ENCODE measurements at regions not wholly inside any gene's neighbourhood (a gene's known extent, or its start where the extent isn't known, plus 50 kb on each side); places are given as distances from the start of the nearest gene placed in this dataset.
"Not testable (repeated sequence)": the region's sequence is repeated elsewhere in the genome, so short reads cannot be mapped to it uniquely, and the experiment has no call there.

DNA sequence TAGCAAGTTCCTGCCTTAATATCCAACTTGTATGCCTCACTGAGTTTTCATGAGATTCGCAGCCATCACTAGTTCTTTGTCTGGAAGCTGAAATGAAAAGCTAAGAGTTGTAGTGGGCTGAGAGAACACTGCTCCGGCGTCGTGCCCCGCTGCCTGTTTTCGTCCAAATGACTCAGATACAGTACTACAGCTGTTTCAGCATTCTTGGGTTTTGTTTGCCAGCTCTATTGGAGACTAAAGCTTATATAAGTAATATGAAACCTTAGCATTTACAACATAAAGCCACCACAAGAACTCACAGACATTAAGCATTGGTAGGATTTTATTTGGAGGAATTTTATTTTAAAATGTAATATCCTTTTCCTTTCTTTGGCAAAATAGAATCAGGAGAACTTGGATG, 299.7 kb downstream of the DLEU7 start:
- H3K27ac ChIP-seq (ENCODE audit: low read length), result no peak overlapping the region
- peak overlapping the region; percentile 43; the same call in 1 of the 2 replicates for H3K9ac ChIP-seq (ENCODE audit: low read depth, low read length)
- peaks cover 15% of the 10 kb centered on the region; the same call in 1 of the 2 replicates for H3K4me1 ChIP-seq (ENCODE audit: insufficient read depth, low read length)
- no peaks in the 10 kb centered on the region for H3K36me3 ChIP-seq (ENCODE audit: insufficient read depth, low read depth, low read length)
- H3K4me3 ChIP-seq (ENCODE audit: low read length), result peak overlapping the region; percentile 51; the same call in 1 of the 2 replicates
- H3K9me3 ChIP-seq (ENCODE audit: insufficient read depth, low read depth, low read length), result no peaks in the 10 kb centered on the region; the same call in 1 of the 2 replicates
- no peaks in the 10 kb centered on the region for H3K27me3 ChIP-seq (ENCODE audit: insufficient read depth, low read length)

DNA sequence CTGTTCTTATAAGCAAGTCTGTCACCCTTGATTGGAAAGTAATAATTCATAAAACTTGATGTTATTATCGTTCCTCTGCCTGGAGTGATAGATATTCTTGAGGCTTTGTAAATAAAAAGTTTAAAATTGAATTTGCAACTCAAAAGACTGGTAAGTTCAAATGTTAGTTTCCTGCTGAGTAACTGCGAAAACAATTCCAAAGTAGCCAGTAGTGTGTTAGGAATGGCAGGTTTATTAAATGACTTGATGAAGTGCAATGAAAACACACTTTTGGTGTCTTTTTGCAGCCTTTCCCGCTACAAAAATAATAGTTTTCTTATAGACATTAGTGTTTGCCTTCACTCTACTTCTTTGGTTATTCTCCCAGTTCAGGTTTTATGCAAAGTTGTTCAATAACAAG, 299.3 kb downstream of the DLEU7 start:
- no peak overlapping the region for H3K27ac ChIP-seq (ENCODE audit: low read length)

DNA sequence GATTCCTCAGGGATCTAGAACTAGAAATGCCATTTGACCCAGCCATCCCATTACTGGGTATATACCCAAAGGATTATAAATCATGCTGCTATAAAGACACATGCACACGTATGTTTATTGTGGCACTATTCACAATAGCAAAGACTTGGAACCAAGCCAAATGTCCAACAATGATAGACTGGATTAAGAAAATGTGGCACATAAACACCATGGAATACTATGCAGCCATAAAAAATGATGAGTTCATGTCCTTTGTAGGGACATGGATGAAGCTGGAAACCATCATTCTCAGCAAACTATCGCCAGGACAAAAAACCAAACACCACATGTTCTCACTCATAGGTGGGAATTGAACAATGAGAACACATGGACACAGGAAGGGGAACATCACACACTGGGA, 296.3 kb downstream of the DLEU7 start:
- H3K4me3 ChIP-seq (ENCODE audit: low read length); H3K9me3 ChIP-seq (ENCODE audit: insufficient read depth, low read depth, low read length); H3K27me3 ChIP-seq (ENCODE audit: insufficient read depth, low read length); H3K27ac ChIP-seq (ENCODE audit: low read length); H3K9ac ChIP-seq (ENCODE audit: low read depth, low read length); H3K36me3 ChIP-seq (ENCODE audit: insufficient read depth, low read depth, low read length): not testable (repeated sequence)
- peaks cover 15% of the 10 kb centered on the region; the same call in 1 of the 2 replicates for H3K4me1 ChIP-seq (ENCODE audit: insufficient read depth, low read length)

More for the DNA sequence above, 299.3 kb downstream of the DLEU7 start:
- H3K4me3 ChIP-seq (ENCODE audit: low read length), result peak overlapping the region; percentile 51; the same call in 1 of the 2 replicates
- no peaks in the 10 kb centered on the region for H3K27me3 ChIP-seq (ENCODE audit: insufficient read depth, low read length)
- H3K4me1 ChIP-seq (ENCODE audit: insufficient read depth, low read length), result peaks cover 15% of the 10 kb centered on the region; the same call in 1 of the 2 replicates
- no peaks in the 10 kb centered on the region for H3K36me3 ChIP-seq (ENCODE audit: insufficient read depth, low read depth, low read length)
- no peaks in the 10 kb centered on the region for H3K9me3 ChIP-seq (ENCODE audit: insufficient read depth, low read depth, low read length)
- no peak overlapping the region for H3K9ac ChIP-seq (ENCODE audit: low read depth, low read length)

DNA sequence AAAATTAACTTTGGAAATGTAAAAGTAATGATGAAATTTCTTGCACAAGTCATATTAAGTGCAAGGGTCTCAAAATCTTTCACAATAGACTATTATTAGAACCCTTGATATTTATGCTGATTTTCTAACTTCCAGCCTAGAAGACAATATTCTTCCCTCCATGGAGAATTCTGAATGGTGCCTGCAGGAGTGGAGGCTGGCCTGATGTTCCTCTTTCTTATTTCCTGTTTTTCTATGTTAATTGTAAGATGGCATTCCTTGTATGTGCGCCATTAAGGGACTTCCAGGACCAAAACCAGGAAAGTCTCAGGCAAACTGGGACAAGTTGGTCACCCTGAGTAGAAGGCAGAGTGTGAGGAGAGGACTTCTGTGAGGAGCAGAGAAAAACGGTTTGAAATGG, 294.9 kb downstream of the DLEU7 start:
- no peak overlapping the region for H3K9ac ChIP-seq (ENCODE audit: low read depth, low read length)
- no peak overlapping the region for H3K27ac ChIP-seq (ENCODE audit: low read length)
- H3K4me3 ChIP-seq (ENCODE audit: low read length), result no peak overlapping the region
- H3K9me3 ChIP-seq (ENCODE audit: insufficient read depth, low read depth, low read length), result no peaks in the 10 kb centered on the region
- peaks cover 12% of the 10 kb centered on the region; the same call in 1 of the 2 replicates for H3K4me1 ChIP-seq (ENCODE audit: insufficient read depth, low read length)
- H3K36me3 ChIP-seq (ENCODE audit: insufficient read depth, low read depth, low read length), result no peaks in the 10 kb centered on the region
- H3K27me3 ChIP-seq (ENCODE audit: insufficient read depth, low read length), result no peaks in the 10 kb centered on the region

DNA sequence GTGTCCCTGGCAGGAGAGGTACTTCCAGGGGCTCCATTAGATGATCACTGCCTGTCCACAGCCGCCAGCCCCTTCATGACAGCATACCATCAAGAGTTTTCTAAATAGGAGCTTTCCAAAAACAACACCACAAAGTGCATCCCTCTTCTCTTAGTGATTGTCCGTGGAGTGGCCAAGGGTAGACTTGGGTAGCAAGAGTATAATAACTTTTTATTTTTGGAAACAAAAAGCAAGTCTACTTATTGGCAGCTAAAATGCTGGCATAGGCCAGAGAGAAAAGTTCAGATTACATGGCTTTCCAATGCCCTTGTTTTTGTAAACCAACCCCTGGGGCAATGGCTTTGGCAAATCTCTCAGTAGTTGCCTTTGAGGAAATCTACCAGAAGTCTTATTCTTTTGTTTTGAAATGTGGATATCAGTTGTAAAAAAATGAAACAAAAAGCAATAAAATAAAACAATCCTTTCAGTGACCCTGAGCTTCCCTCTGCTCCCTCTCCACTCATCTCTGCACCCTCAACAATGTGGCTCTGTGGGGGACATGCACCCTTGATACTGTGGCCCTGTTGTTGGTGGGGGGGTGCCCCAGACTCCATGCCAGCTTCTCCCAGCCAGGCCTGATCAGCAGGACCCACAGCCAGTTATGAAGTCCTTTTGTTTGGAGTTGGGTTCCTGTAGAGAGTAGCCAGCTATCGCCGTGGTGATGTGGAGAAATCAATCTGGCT, 294.1 kb downstream of the DLEU7 start:
- H3K9me3 ChIP-seq (ENCODE audit: insufficient read depth, low read depth, low read length), result no peaks in the 10 kb centered on the region
- H3K4me1 ChIP-seq (ENCODE audit: insufficient read depth, low read length), result peaks cover 5% of the 10 kb centered on the region; the same call in 1 of the 2 replicates
- no peak overlapping the region for H3K27ac ChIP-seq (ENCODE audit: low read length)
- H3K9ac ChIP-seq (ENCODE audit: low read depth, low read length), result no peak overlapping the region
- H3K4me3 ChIP-seq (ENCODE audit: low read length), result no peak overlapping the region
- H3K27me3 ChIP-seq (ENCODE audit: insufficient read depth, low read length), result no peaks in the 10 kb centered on the region
- no peaks in the 10 kb centered on the region for H3K36me3 ChIP-seq (ENCODE audit: insufficient read depth, low read depth, low read length)

DNA sequence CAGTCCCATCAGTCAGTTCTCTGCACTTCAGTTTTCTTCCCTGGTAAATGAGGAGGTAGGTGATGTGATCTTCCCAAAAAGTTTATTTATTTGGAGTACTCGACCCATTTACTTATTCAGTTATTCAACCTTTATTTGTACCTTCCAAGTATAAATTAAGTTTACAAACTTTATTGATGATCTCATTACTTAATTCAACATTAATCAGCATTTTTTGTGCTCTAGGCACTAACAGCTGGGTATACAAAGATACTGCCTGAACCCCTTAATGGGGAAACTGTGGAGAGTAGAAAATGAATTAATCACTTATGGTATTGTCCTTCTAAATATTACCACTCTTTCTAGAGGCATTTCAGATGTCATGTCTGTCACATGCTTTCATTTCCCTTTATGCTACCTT, 293.3 kb downstream of the DLEU7 start:
- Histone ChIP-seq H3K4me1 (ENCODE audit: insufficient read depth, low read length) (no peaks in the 10 kb centered on the region), H3K36me3 (ENCODE audit: insufficient read depth, low read depth, low read length) (no peaks in the 10 kb centered on the region), H3K4me3 (ENCODE audit: low read length) (no peak overlapping the region), H3K9me3 (ENCODE audit: insufficient read depth, low read depth, low read length) (no peaks in the 10 kb centered on the region), H3K27me3 (ENCODE audit: insufficient read depth, low read length) (no peaks in the 10 kb centered on the region), H3K9ac (ENCODE audit: low read depth, low read length) (no peak overlapping the region), H3K27ac (ENCODE audit: low read length) (no peak overlapping the region)

DNA sequence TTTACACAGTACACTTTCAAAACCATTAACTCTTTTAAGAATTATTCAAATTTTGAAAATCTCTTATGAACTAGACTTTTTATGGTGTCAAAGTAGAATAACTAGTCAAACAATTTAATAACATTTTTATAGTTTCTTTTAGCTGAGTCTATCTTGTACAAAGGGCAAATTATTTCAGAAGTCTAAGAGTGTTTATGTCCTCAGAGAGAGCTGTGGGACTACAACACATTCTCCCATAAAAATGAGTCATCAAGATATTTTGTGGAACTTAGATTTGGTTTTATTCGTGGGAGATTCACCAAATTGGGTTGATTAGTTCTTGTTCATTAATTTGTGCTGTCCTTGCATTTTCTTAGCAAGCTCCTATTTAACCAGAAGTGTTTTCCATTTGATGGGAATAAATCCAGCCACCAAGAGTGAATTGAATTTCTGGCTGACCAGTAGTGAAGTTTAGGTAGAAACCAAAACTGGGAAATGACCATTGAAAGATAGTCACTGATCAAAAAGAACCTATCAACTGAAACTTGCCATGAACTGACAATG, 291.0 kb downstream of the DLEU7 start:
- no peaks in the 10 kb centered on the region for H3K36me3 ChIP-seq (ENCODE audit: insufficient read depth, low read depth, low read length)
- H3K27ac ChIP-seq (ENCODE audit: low read length), result no peak overlapping the region
- H3K4me3 ChIP-seq (ENCODE audit: low read length), result no peak overlapping the region
- no peaks in the 10 kb centered on the region for H3K27me3 ChIP-seq (ENCODE audit: insufficient read depth, low read length)
- no peak overlapping the region for H3K9ac ChIP-seq (ENCODE audit: low read depth, low read length)
- H3K4me1 ChIP-seq (ENCODE audit: insufficient read depth, low read length), result no peaks in the 10 kb centered on the region
- H3K9me3 ChIP-seq (ENCODE audit: insufficient read depth, low read depth, low read length), result no peaks in the 10 kb centered on the region

DNA sequence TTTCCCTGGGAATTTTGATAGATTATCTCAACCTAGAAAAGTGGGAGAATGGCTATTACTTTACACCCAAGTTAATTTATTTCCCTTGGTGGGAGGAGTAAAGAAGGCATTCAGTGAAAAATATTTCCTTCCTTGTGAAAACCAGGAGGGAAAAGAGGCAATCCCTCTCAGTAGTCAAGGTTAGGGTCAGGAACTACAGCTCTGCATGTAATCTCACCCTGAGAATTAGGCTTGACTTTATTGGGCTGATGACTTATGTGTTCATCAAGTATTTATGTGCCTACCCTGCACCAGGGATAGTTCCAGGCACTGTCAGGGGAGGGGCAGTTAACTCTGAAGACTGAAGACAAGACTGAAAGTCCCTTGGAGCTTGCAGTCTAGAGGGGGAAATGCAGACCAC, 281.8 kb downstream of the DLEU7 start:
- no peak overlapping the region for H3K9ac ChIP-seq (ENCODE audit: low read depth, low read length)
- H3K4me3 ChIP-seq (ENCODE audit: low read length), result no peak overlapping the region
- no peaks in the 10 kb centered on the region for H3K27me3 ChIP-seq (ENCODE audit: insufficient read depth, low read length)
- H3K9me3 ChIP-seq (ENCODE audit: insufficient read depth, low read depth, low read length), result no peaks in the 10 kb centered on the region
- no peak overlapping the region for H3K27ac ChIP-seq (ENCODE audit: low read length)
- H3K4me1 ChIP-seq (ENCODE audit: insufficient read depth, low read length), result no peaks in the 10 kb centered on the region
- H3K36me3 ChIP-seq (ENCODE audit: insufficient read depth, low read depth, low read length), result no peaks in the 10 kb centered on the region

DNA sequence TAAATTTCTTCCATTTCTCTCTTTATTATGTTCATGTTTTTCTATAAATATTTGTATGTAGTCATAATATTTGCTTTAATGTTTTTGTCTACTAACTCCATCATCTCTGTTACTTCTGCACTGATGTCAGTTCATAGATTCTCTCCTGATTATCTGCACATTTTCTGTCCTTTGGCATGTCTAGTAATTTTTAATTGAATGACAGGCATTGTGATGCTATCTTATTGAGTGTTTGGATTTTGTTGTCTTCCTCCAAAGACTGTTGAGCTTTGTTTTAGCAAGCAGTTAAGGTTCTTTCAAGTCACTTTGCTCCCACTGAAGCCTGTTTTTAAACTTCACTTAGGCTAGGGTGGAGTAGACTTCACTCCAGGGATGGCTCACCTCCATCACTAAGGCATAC, 276.8 kb downstream of the DLEU7 start:
- H3K4me1 ChIP-seq (ENCODE audit: insufficient read depth, low read length), result no peaks in the 10 kb centered on the region
- H3K9ac ChIP-seq (ENCODE audit: low read depth, low read length), result no peak overlapping the region
- no peaks in the 10 kb centered on the region; the same call in 1 of the 2 replicates for H3K9me3 ChIP-seq (ENCODE audit: insufficient read depth, low read depth, low read length)
- H3K4me3 ChIP-seq (ENCODE audit: low read length), result no peak overlapping the region
- no peaks in the 10 kb centered on the region for H3K27me3 ChIP-seq (ENCODE audit: insufficient read depth, low read length)
- no peaks in the 10 kb centered on the region for H3K36me3 ChIP-seq (ENCODE audit: insufficient read depth, low read depth, low read length)
- H3K27ac ChIP-seq (ENCODE audit: low read length), result no peak overlapping the region

DNA sequence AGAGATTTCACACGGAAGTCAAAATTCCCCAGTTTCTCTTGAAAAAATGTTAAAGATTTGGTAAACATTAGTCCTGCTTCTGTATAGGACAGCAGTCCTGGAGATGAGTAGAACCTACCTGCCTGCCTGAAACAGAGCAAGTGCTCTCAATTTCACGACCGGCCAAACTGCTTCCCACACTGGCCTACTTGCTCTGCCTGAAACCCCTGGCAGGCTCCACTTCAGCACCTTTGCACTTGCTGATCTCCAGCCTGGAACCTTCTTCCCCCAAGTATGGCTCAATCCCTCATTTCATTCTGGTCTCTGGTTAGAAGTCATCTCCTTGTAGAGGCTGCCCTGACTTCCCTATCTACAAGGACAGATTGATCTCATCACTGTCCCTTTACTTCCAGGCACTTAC, 271.4 kb downstream of the DLEU7 start:
- H3K27me3 ChIP-seq (ENCODE audit: insufficient read depth, low read length), result no peaks in the 10 kb centered on the region
- H3K9ac ChIP-seq (ENCODE audit: low read depth, low read length), result no peak overlapping the region
- H3K4me1 ChIP-seq (ENCODE audit: insufficient read depth, low read length), result no peaks in the 10 kb centered on the region
- no peak overlapping the region for H3K27ac ChIP-seq (ENCODE audit: low read length)
- H3K36me3 ChIP-seq (ENCODE audit: insufficient read depth, low read depth, low read length), result no peaks in the 10 kb centered on the region
- no peak overlapping the region for H3K4me3 ChIP-seq (ENCODE audit: low read length)
- H3K9me3 ChIP-seq (ENCODE audit: insufficient read depth, low read depth, low read length), result no peaks in the 10 kb centered on the region

DNA sequence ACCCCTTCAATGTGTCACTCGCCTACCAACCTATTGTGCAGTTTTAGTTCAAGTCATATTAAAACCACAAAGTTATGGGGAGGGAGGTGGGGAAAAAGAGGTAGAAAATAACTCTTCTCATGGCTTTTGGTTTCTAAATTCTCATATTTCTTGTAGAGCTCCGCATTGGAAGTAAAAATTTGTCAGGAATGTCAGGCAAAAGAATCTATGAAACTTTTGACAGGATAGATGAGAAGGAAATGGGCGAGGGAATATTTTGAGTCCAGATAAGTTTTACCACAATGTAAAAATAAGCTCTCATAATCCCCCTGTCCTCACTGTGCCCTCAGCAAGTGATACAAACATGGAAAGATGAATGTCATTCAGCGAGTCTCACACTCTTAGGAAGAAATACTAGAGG, 270.4 kb downstream of the DLEU7 start:
- no peaks in the 10 kb centered on the region for H3K27me3 ChIP-seq (ENCODE audit: insufficient read depth, low read length)

DNA sequence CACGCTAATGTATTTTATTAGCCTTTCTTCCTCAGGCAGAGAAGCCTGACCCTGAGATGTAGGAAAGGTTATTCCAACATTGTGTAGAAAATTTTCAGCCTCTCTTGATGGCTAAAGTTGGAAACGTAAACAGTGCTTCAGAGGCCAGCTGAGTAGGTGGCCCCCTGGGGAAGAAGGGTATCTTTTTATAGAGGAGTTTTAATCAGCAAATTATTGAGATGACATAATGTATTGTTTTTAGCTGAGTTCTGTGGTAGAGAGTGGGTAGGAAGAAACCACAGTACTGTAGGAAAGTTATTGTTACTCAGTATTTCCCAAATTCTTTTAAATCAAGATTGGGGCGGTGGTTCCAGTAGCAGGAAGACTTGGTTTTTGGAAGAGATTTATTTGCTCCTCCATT, 268.8 kb downstream of the DLEU7 start:
- no peaks in the 10 kb centered on the region for H3K36me3 ChIP-seq (ENCODE audit: insufficient read depth, low read depth, low read length)
- H3K27me3 ChIP-seq (ENCODE audit: insufficient read depth, low read length), result no peaks in the 10 kb centered on the region
- no peaks in the 10 kb centered on the region for H3K9me3 ChIP-seq (ENCODE audit: insufficient read depth, low read depth, low read length)
- H3K9ac ChIP-seq (ENCODE audit: low read depth, low read length), result no peak overlapping the region
- H3K4me3 ChIP-seq (ENCODE audit: low read length), result no peak overlapping the region
- H3K4me1 ChIP-seq (ENCODE audit: insufficient read depth, low read length), result no peaks in the 10 kb centered on the region
- no peak overlapping the region for H3K27ac ChIP-seq (ENCODE audit: low read length)

More for the DNA sequence above, 270.4 kb downstream of the DLEU7 start:
- Histone ChIP-seq H3K4me3 (ENCODE audit: low read length) (no peak overlapping the region), H3K9ac (ENCODE audit: low read depth, low read length) (no peak overlapping the region), H3K27ac (ENCODE audit: low read length) (no peak overlapping the region), H3K36me3 (ENCODE audit: insufficient read depth, low read depth, low read length) (no peaks in the 10 kb centered on the region), H3K9me3 (ENCODE audit: insufficient read depth, low read depth, low read length) (no peaks in the 10 kb centered on the region), H3K4me1 (ENCODE audit: insufficient read depth, low read length) (no peaks in the 10 kb centered on the region)

All from iPS-20b (cell line).